ENCODE measurements at regions not wholly inside any gene's neighbourhood (a gene's known extent, or its start where the extent isn't known, plus 50 kb on each side); places are given as distances from the start of the nearest gene placed in this dataset.
"Not testable (repeated sequence)": the region's sequence is repeated elsewhere in the genome, so short reads cannot be mapped to it uniquely, and the experiment has no call there.

DNA sequence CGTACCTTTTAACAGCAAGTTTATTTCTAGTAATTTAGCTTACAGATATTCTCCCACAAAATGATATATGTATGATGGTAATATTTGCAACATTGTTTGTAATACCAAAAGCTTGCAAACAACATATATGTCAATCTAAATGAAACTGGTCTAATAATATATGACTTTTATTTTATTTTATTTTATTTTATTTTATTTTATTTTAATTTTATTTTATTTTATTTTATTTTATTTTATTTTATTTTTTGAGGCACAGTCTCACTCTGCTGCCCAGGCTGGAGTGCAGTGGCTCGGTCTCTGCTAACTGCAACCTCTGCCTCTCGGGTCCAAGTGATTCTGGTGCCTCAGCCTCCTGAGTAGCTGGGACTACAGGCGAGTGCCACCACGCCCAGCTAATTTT, 94.6 kb upstream of the ABCA1 start:
- not testable (repeated sequence) for DNase-seq (ENCODE audit: low spot score); FAIRE-seq

DNA sequence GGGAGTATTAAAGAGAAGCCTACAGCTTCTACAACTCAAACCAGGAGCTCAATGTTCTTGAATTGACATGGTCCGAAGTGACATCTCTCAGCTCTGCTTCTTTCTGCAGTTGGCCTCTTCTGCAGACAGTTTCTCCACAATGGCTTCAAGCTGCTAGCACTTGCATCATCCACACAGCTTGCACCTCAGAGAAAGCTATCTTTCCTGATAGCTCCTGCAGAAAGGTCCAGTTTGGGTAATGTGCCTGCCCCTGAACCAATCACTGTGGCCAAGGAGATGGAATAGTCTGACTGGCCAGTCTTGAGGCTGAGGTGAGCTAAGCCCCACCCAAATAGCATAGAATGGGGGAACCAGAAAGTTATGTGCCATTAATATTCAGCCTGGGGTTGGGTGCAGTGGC, 95.8 kb upstream of the ABCA1 start:
- no peak for FAIRE-seq
- DNase-seq (ENCODE audit: low spot score) = no peak

DNA sequence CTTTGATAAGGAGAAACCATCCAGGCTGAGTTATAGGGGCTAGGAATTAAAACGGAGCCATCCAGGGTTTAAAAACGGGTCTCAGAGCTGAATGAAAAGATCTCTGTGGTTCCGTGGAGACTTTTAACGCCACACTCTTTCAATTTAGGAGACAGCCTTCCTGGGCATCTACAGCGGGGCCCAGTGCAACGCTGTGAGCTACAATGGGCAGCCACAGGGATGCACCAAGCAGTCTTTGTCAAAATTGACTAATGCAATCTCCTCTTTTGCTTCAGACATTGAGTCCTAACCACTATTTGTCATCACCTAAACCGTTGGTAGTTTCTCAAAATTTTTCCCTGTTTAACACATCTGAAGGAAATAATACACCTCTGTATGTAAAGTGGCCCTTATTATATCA, 96.6 kb upstream of the ABCA1 start:
- DNase-seq (ENCODE audit: low spot score) = no peak
- FAIRE-seq = no peak

- FAIRE-seq (no peak), DNase-seq (ENCODE audit: low spot score) (no peak)
Measured at GRCh38 chr9:105026451-105026850, 98.5 kb upstream of the ABCA1 start.

DNA sequence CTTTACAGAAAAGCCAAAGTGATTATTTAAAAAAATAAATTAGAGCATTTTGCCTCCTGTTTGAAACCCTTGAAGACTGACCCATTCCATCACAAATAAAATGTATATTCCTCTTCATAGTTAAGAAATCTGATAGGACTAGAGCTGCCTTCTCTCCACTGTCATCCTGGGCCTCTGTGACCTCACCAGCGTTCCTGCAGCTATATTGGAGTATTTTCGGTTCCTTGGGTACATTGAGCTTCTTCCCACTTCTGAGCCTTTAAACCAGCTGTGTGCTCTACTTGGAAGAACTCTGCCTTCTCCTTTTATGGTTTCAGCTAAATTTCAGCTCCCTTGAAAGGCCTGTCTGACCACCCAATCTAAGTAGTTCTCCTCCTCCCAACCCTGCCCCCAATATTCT, 99.1 kb upstream of the ABCA1 start:
- DNase-seq (ENCODE audit: low spot score) = no peak
- no peak for FAIRE-seq

DNA sequence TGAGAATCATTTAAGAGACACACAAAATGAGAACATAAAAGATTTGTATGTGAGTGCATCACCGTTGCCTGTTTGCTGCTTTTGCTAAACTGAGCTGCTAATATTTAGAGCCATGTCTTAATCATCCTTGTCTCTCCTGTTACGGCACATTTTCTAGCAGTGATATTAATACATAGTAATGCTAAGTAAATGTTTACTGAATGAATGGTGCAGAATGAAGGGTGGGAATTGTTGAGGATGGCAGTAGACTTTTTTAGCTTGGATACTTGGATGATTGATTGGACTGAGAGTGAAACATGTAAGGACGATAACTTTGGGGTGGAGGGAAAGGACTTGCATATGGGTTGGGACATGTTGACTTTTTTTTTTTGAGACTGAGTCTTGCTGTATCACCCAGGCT, 102.3 kb upstream of the ABCA1 start:
- DNase-seq (ENCODE audit: low spot score) (no peak), FAIRE-seq (no peak)

DNA sequence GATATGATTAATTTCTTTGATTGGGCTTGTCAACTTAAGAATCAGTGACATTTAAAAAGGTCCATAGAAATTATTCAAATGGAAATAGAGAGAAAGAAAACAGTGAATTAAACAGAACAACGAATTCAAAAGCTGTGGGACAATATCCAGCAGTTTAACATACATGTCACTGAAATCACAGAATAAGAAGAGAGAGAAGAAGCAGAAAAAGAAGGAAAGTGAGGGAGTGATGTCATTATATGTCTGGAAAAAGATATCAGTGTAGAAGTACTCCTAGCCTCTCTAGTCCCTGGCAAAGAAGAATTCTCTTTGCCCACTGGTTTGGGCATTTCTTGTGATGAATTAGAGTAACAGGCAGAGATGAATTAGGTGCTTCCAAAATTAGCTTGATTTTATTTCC, 109.2 kb upstream of the ABCA1 start:
- DNase-seq (ENCODE audit: low spot score) (no peak), FAIRE-seq (no peak)

DNA sequence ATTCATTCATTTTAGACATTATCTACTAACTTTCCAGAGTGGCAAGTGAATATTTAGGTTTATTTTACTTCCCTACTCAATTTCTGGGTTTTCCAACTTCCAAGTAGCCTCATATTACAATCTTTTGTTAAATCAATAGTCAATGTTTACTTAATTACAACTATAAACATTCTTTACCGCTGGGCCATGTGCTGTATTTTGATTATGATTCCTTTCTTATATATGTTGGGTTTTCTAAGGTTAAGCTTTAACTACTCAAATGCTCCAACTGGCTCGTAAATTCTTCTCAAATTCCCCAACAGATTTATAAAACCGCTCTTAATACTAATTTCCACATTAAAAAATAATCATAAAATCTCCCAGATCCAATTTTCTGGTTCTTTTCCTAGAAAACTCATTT, 110.1 kb upstream of the ABCA1 start:
- no peak for DNase-seq (ENCODE audit: low spot score)
- no peak for FAIRE-seq

- DNase-seq (ENCODE audit: low spot score) (no peak), FAIRE-seq (no peak)
Measured at GRCh38 chr9:105039175-105039799, 111.3 kb upstream of the ABCA1 start.

DNA sequence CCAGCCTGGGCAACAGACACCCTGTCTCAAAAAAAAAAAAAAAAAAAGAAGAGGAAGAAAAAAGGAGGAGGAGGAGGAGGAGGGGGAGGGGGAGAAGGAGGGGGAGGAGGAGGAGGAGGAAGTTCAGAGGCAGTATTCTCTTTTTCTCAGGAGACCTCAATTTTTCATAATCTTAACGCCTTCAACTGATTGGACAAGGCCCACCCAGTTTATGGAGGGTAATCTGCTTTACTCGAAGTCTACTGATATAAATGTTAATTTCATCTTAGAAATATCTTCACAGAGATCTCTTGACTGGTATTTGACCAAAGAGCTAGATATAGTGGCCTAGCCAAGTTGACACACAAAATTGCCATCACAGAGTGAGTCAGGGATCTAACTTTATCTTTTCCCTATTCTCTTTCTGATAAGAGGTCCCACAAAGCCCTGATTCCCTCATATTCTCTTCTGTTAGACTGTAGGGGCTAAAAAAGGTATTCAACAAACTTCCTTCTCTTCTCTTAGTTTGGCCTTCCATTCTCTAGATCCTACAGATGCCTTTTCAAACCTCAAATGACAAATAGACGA, 115.5 kb upstream of the ABCA1 start:
- FAIRE-seq (no peak), DNase-seq (ENCODE audit: low spot score) (no peak)

- DNase-seq (ENCODE audit: low spot score) (no peak), FAIRE-seq (no peak)
Measured at GRCh38 chr9:105044518-105044917, 116.6 kb upstream of the ABCA1 start.

DNA sequence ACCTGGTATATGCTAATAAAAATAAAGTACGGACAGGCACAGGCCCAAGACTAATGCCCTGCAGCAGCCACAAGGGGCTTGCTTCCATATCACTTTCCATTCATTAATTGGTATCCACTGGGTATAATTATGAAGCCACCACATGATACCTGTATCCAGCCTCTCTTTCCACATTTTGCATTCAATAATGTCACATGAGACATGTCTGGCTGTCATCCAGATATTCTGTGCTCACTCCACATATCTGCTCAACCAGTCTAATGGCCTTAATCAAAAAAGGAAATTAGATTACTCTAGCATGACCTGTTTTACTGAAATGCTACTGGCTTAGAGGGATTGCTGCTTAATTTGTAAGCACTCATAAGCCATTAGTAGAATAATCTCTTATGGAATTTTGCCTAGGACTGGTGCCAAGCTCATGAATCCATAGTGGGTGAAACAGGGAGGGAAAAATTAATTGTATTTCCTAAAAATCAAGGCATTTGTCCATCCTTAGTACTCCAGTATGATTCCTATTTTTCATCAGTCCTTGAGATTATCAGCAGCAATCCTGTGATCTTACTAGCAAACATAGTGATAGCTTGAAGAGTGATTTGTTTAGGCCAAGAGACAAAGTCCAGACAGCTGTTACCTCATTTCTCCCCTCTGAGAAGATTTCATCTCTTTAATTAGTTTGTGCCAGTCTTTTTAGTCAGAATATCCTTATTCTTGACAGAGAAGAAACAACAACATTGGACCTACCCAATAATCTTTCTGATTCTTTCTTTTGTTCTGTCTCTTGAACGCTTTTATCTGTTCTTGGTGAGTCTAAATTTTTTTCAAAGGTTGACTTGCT, 119.2 kb upstream of the ABCA1 start:
- DNase-seq (ENCODE audit: low spot score) (no peak), FAIRE-seq (no peak)

DNA sequence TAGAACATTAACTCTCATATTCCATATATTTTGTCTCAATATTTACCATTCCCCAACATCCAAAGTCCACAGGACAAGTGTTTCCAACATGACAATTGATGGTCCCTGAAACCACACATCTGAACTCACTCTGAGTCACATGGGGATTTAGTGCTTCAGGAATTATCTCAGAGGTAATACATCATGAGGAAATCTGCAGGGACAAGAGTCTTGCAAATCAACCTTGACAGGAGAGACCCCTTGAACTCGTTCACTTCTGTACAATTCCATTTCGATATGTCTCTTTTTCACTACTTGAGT, 119.7 kb upstream of the ABCA1 start:
- DNase-seq (ENCODE audit: low spot score) (no peak), FAIRE-seq (no peak)

DNA sequence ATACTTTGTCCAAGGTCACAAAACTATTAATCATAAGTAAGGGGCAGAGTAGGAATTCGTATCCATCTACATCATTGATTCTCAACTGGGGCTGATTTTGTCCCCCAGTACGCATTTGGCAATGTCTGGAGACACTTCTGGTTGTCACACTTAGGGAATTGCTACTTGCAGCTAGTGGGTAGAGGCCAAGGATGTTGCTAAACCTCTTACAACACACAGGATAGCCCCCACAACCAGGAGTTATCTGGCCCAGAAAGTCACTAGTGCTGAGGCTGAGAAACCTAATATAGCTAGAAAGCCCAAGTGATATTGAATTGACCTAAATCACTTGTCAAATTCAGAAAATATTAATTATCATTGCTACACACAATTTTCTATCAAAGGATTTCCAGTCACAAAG, 120.4 kb upstream of the ABCA1 start:
- FAIRE-seq = no peak

DNA sequence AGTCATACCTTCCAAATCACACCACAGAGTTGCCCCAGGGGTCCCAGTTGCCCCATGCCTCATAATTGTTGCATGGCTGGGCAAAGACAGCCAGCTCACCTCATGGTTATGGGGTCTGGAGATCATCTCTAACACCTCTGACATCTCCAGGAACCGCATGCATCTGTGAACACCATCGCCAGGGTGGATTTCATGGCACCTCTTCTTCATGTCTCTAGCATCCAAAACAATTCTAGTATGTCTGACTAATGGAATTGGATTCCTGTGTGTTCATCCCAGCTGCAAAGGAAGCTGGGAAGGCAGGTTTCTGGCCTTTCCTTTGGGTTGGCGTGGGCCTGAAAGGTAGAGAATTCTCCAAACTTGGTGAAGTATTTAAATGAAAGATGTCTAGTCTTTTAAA, 122.3 kb upstream of the ABCA1 start:
- FAIRE-seq (no peak), DNase-seq (ENCODE audit: low spot score) (no peak)

More for the DNA sequence above, 120.4 kb upstream of the ABCA1 start:
- no peak for DNase-seq (ENCODE audit: low spot score)

DNA sequence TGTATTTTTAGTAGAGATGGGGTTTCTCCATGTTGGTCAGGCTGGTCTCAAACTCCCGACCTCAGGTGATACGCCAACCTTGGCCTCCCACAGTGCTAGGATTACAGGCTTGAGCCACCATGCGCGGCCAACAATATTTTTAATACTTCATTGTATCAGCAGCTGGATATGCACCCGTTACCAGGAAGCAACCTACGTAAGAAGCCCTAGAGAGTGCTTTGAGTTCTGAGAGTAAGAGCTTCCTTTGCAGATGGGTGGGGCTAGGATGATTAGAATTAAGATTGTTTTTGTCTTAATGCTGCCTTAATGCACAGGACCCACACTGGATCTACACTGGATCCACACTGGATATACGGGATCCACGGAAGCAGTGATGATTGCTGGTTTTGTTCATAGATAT, 123.9 kb upstream of the ABCA1 start:
- FAIRE-seq = no peak
- DNase-seq (ENCODE audit: low spot score) = no peak

DNA sequence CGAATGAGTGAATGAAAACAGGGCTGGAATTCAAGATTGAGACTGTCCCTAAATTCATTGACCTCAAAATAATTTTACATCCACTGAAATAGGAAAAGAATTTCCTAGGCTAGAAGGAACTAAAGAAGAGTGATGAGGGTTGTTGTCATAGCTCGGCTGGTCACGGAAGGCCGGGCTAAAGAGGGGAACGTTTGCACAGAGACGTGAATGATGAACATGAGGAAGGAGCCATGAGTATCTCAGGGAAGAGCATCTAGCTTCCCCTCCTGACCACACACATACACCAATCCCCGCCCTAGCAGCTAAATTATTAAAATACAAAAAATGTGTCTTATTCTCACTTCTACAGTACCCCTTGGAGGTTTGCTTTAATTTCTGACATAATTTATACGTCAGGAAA, 124.4 kb upstream of the ABCA1 start:
- no peak for FAIRE-seq
- DNase-seq (ENCODE audit: low spot score) = no peak

- DNase-seq (ENCODE audit: low spot score) = peak; percentile 40
- no peak for FAIRE-seq
Measured at GRCh38 chr9:105053209-105053652, 125.3 kb upstream of the ABCA1 start.

- FAIRE-seq = peak; percentile 92
- peak; percentile 45 for DNase-seq (ENCODE audit: low spot score)
Measured at GRCh38 chr9:105054491-105054890, 126.5 kb upstream of the ABCA1 start.

- FAIRE-seq (no peak), DNase-seq (ENCODE audit: low spot score) (no peak)
Measured at GRCh38 chr9:105055917-105056316, 128.0 kb upstream of the ABCA1 start.

- DNase-seq (ENCODE audit: low spot score) = no peak
- no peak for FAIRE-seq
Measured at GRCh38 chr9:105057551-105057950, 129.6 kb upstream of the ABCA1 start.

DNA sequence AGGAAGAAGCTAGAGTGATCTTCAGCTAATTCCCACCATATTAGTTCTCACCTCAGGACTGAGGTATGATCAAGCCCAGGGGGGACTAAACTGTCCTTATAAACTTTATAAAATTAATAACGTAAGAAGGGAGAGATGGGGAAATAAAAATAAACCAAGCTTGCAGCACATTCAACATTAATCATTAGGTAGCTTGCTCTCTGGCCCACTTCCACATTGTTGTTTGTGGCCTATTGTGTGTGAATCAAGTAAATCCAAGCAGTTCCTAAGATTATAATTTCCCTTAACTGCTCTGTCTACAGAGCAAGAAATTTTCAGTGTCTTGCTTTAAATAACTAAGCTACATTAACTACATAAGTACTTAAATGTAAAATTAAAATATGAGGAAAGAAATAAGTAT, 131.3 kb upstream of the ABCA1 start:
- DNase-seq (ENCODE audit: low spot score) (no peak), FAIRE-seq (no peak)

All from urothelium cell line (cell line).